Muscle of arm (tissue), 1 donor: ENCODE measurements at regions not wholly inside any gene's neighbourhood (a gene's known extent, or its start where the extent isn't known, plus 50 kb on each side); places are given as distances from the start of the nearest gene placed in this dataset.
A peak's percentile ranks its signal among the peaks of the same experiment; 100 is the strongest.
"Not testable (repeated sequence)": the region's sequence is repeated elsewhere in the genome, so short reads cannot be mapped to it uniquely, and the experiment has no call there.

Source experiments
- DNase-seq: peaks from one replicate; pipeline ENCODE4 v3.0.0-alpha.2; 2013

DNA sequence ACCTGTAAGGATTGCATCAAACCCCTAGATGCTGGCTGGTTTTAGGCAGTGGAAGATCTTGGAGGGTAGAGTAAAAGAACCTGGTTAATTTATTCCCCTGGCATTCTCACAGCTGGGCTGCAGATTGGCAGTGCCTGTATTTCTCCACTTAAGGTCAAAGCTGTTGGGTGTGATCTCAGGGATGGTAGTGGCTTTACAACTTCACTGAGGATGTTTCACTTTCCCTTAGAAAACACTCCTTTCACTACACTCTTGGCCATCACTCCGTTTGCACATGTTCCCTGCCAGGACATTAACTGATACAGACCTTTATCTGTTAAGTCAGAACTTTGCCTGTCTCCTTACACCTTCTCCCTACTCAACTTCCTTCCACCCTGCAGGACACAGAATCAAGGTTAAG is 779.1 kb upstream of the SEMA6D start:
- no peak for DNase-seq

GRCh38 chr15:46941241-46941640 is 776.1 kb upstream of the SEMA6D start:
- DNase-seq = no peak

GRCh38 chr15:46946953-46947352 is 770.4 kb upstream of the SEMA6D start:
- DNase-seq = no peak

DNA sequence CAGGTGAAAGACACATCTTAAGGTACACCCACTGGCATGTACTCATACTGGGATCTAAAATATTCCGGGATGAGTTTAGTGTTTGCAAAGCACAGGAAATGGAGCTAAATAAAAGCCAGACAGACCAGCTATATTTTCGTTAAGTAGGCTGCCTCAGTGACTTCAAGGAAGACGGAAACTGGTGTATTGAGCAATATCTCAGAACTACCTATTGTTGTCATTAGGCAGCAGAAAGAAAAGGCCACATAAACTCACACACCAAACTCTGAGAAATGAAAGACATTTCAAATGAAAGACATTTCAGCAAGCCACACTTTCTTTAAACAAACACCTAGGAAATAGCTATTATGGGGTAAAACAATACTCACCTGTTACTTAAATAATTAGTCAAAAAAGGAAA is 761.7 kb upstream of the SEMA6D start:
- no peak for DNase-seq

DNA sequence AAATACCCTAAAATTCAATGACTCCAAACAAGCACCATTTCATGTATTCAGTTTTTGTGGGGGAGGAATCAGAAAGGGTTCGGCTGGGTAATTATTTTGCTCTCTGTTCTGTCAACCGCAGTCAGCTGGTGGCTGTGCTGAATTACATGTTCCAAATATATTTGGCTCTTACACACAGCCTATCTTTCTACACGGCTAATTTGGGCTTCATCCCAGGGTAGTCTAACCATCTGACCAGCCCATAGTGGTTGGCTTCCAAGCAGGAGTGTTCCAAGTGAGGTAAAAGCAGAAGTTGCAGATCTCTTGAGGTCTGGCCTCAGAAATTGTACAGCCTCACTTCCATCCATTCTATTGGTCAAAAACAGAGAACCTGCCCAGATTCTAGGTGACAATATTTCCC is 760.8 kb upstream of the SEMA6D start:
- no peak for DNase-seq

DNA sequence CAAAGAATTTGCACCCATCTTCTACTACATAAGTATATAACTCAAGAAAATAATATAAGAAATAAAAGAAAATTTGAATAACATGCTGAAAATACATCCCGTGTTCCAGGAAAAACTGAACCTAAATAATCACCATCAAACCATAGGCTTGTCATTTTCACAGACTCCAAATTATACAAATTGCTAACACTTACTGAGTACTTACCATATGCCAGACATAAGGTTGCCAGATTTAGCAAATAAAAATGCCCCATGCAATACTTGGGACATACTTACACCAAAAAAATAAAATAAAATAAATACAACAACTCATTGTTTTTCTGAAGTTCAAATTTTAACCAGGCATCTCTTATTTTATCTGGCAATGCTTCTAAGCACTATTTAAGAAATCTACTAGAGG is 760.4 kb upstream of the SEMA6D start:
- no peak for DNase-seq

- no peak for DNase-seq
Measured at GRCh38 chr15:46960581-46960980, 756.7 kb upstream of the SEMA6D start.

DNA sequence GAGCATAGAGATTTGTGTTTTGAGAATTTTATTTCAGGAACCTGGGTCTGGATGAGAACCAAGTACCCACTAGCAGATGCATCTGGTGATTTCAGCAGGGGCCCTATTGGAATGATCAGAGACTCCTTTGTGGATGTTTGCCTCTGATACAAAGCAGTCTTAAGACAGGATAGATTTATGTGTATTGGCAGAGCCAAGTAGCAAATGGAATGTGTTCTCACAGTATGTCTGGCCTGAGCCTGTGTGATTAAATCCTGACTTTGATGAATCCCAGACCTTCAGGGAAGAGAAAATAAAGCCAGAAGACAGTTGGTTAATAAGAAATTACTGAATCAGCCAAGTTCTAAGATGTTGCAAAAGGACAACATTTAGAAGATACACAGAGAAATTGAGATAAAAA is 755.5 kb upstream of the SEMA6D start:
- DNase-seq = peak; percentile 4

DNA sequence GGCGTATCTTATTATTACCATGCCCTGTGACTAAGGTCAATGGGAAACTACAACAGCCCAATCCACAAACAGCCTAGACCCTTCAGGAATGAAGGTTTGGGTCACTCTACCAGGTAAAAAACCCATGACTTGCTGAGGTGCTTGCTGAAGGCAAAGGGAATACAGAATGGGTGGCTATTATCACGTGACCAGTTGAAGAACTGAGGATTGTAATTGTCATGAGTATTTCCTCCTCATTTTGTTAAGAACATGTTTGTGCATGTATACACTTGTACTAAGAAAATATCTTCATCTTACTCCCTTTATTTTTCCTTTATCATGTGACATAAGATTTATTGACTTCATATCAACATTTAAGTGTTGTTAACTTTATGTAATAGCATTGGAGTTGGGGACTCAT is 729.2 kb upstream of the SEMA6D start:
- DNase-seq = not testable (repeated sequence)

GRCh38 chr15:46996359-46996758 is 720.9 kb upstream of the SEMA6D start:
- DNase-seq = no peak

GRCh38 chr15:46997501-46997900 is 719.8 kb upstream of the SEMA6D start:
- no peak for DNase-seq

GRCh38 chr15:47003568-47003967 is 713.7 kb upstream of the SEMA6D start:
- no peak for DNase-seq

- no peak for DNase-seq
Measured at GRCh38 chr15:47013446-47013845, 703.9 kb upstream of the SEMA6D start.

DNA sequence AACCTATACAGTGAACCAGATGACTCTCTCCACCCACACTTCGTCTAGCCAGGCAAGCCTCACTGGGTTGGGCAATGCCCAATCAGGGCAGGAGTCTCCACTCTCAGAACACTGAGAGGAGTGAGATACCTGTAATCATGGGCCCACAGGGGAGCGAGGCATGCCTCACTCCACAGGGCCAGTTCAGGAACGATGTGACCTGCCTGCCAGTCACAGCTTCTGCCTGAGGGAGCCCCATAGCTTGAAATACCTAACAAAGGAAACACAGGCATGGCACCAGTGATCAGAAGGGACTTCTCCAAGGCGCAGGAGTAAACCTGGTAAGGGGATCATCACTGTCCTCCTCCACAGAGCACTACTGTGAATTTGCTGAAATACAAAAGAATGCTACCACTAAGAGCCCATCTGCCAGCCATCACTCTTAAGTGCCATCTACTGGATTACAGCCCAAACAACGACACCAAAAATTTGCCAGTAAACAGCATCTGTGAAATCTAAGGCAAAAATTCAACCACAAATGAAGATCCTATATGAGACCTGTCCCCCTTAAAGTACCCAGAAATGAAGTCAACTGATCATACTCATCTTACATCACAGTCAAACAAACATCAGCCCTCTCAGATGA is 689.9 kb upstream of the SEMA6D start:
- no peak for DNase-seq

- no peak for DNase-seq
Measured at GRCh38 chr15:47035475-47036406, 681.6 kb upstream of the SEMA6D start.

- DNase-seq = no peak
Measured at GRCh38 chr15:47037003-47037402, 680.3 kb upstream of the SEMA6D start.

DNA sequence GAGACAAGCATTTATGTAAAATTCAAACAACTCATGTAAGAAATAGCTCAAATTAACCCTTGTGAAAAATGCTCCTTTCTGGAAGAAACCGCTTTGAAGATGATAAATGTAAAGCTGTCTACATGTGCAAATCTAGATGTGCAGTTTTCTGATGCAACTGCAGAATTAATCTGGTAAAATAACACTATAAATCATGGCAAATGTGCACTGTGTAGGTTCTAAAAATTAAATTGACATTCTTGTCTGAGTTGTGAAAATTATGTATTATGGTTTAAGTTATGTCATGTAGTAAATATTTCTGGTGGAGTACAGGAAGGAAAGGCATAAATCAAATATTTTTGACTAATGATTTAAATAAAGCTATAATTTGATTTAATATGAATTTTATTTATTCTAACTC is 678.1 kb upstream of the SEMA6D start:
- no peak for DNase-seq

GRCh38 chr15:47041301-47041700 is 676.0 kb upstream of the SEMA6D start:
- no peak for DNase-seq

GRCh38 chr15:47047981-47048380 is 669.3 kb upstream of the SEMA6D start:
- DNase-seq = not testable (repeated sequence)

DNA sequence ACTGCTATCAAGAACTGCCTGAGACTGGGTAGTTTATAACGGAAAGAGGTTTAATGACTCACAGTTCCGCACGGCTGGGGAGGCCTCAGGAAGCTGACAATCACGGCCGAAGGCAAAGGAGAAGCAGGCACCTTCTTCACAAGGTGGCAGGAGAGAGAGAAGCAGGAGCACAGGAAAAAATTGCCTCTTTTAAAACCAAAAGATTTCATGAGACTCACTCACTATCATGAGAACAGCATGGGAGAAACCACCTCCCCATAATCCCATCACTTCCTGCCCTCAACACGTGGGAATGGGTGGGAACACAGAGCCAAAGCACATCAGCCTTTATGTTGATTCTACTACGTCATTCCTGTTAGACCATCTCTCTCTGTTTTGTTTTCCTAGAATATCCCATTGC is 650.9 kb upstream of the SEMA6D start:
- DNase-seq = no peak

DNA sequence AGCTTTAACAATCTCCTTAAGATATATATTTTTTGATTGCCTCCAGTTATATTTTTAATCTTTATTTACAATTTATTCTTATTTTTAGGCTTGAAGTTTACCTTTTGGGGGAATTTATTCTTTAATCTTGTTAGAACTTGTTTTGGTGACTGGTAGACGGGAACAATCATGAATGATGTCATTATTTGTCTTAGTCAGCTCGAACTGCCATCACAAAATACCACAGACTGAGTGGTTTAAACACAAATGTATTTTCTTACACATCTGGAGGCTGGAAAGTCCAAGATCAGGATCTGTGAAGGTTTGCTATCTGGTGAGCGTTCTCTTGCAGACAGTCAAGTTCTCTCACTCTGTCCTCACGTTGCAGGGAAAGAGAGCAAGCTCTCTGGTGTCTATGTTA is 639.5 kb upstream of the SEMA6D start:
- not testable (repeated sequence) for DNase-seq

DNA sequence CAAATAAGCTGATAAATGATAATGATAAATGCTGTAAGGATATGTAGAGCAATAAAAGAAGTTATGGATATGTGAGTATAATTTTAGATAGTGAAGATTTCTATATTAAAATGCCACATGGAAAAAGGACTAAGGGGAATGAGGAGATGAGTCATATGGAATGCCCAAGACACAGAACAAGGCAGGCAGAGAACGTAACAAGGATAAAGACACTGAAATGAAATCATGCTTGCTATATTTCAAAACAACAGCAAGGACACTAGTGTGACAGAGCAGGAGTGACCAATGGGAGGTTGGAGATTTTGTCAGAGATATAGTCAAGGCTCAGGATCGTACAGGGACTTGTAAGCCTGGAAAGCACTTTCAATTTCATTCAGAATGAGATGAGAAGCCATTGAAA is 621.5 kb upstream of the SEMA6D start:
- DNase-seq = no peak

GRCh38 chr15:47098526-47098925 is 618.8 kb upstream of the SEMA6D start:
- DNase-seq = not testable (repeated sequence)
